ENCODE measurements at regions not wholly inside any gene's neighbourhood (a gene's known extent, or its start where the extent isn't known, plus 50 kb on each side); places are given as distances from the start of the nearest gene placed in this dataset.

GRCh38 chrX:11949291-11949690 lies 189.0 kb upstream of the FRMPD4 start:
- TF ChIP-seq POLR2A (IDR thresholded peaks at IDR 0.05; ENCODE audit: low read depth, low read length) (no peak), CTCF (conservative IDR thresholded peaks at IDR 0.05; ENCODE audit: low read depth, low read length) (no peak), RFX5 (IDR thresholded peaks at IDR 0.05; ENCODE audit: low read depth, low read length) (no peak), MXI1 (IDR thresholded peaks at IDR 0.05; ENCODE audit: borderline replicate concordance, low read depth, low read length) (no peak)

Data from IMR-90 (cell line).